H1 (cell line): ENCODE measurements at regions not wholly inside any gene's neighbourhood (a gene's known extent, or its start where the extent isn't known, plus 50 kb on each side); places are given as distances from the start of the nearest gene placed in this dataset.

ENCODE experiments used
- CTCF ChIA-PET: fragments of 300-600 bp; sonication (Branson Sonifier 250); formaldehyde crosslinking; loops from one replicate; lab custom pipeline; 2021; ENCODE audit not compliant: partially characterized antibody; lab: Charles Lee
- POLR2A ChIA-PET: fragments of 300-600 bp; sonication (Branson Sonifier 250); formaldehyde crosslinking; loops from one replicate; lab custom pipeline; 2021; ENCODE audit warnings: inconsistent platforms; ENCODE audit not compliant: partially characterized antibody; lab: Charles Lee
- DNase-seq, 2 experiments: peaks; one replicate each; pipeline versions ENCODE4 v3.0.0 to v3.0.0-alpha.2; 2010 to 2022; ENCODE audit warnings: low spot score in 2 of 2, low read depth in 1 of 2, mixed read lengths in 1 of 2
- FAIRE-seq: peaks from 2 replicates; lab custom pipeline; 2011; peaks lifted over from hg19 to GRCh38; lab: Jason Lieb, UNC
- H2AFZ ChIP-seq: 2 replicates; pipeline ENCODE4 v1.8.1; 2012; ENCODE audit warnings: low read length, inconsistent platforms
- H2AK5ac ChIP-seq: 2 replicates; pipeline ENCODE4 v1.6.1; 2013; ENCODE audit warnings: low read depth, low read length
- H2BK120ac ChIP-seq: replicated peaks from 2 replicates; pipeline ENCODE3; 2013; ENCODE audit warnings: low read depth, low read length, inconsistent platforms
- H2BK12ac ChIP-seq: 2 replicates; pipeline ENCODE4 v1.6.1; 2013; ENCODE audit warnings: low read depth, low read length
- H2BK15ac ChIP-seq: 2 replicates; pipeline ENCODE4 v1.6.1; 2013; ENCODE audit warnings: low read length
- H2BK20ac ChIP-seq: 2 replicates; pipeline ENCODE4 v1.6.1; 2013; ENCODE audit warnings: low read length
- H2BK5ac ChIP-seq: 2 replicates; pipeline ENCODE4 v1.6.1; 2013; ENCODE audit warnings: low read depth, low read length
- H3K14ac ChIP-seq: 2 replicates; pipeline ENCODE4 v1.6.1; 2013; ENCODE audit warnings: inconsistent platforms; ENCODE audit not compliant: insufficient read length
- H3K18ac ChIP-seq: 2 replicates; pipeline ENCODE4 v1.6.1; 2013; ENCODE audit warnings: low read length; ENCODE audit errors: extremely low read depth
- H3K23ac ChIP-seq: 2 replicates; pipeline ENCODE4 v1.6.1; 2013; ENCODE audit warnings: inconsistent platforms; ENCODE audit not compliant: insufficient read length
- H3K23me2 ChIP-seq: 2 replicates; pipeline ENCODE4 v1.6.1; 2013; ENCODE audit warnings: low read depth, low read length
- H3K27ac ChIP-seq: 2 replicates; pipeline ENCODE4 v1.6.1; 2011; ENCODE audit warnings: low read depth, low read length, inconsistent platforms
- H3K27me3 ChIP-seq, 4 experiments: replicated peaks in 1 of 4; 1 replicate in 1 of 4; 2 replicates in 3 of 4; pipeline versions ENCODE4 v1.6.1 to v1.8.1; 2011 to 2013; ENCODE audit warnings: low read length in 3 of 4, mild to moderate bottlenecking in 3 of 4, inconsistent platforms in 2 of 4, mixed read lengths in 2 of 4, moderate library complexity in 1 of 4; ENCODE audit not compliant: control insufficient read depth in 3 of 4, insufficient read depth in 3 of 4; ENCODE audit errors: extremely low read depth in 1 of 4
- H3K36me3 ChIP-seq, 4 experiments: 2 replicates each; pipeline versions ENCODE4 v1.6.1 to v1.8.1; 2011 to 2013; ENCODE audit warnings: mild to moderate bottlenecking in 4 of 4, low read length in 3 of 4, moderate library complexity in 2 of 4, control low read depth in 1 of 4, inconsistent platforms in 1 of 4; ENCODE audit not compliant: insufficient read depth in 4 of 4, control insufficient read depth in 2 of 4
- H3K4ac ChIP-seq: replicated peaks from 2 replicates; pipeline ENCODE3; 2013; ENCODE audit warnings: low read length, low read depth, mixed read lengths, inconsistent platforms; ENCODE audit not compliant: insufficient read length
- H3K4me1 ChIP-seq, 4 experiments: replicated peaks in 1 of 4; 1 replicate in 1 of 4; 2 replicates in 3 of 4; pipeline versions ENCODE4 v1.6.1 to v1.8.1; 2011 to 2013; ENCODE audit warnings: low read length in 3 of 4, inconsistent platforms in 2 of 4, mixed read lengths in 1 of 4; ENCODE audit not compliant: insufficient read depth in 4 of 4, control insufficient read depth in 3 of 4
- H3K4me2 ChIP-seq, 2 experiments: 2 replicates each; pipeline versions ENCODE4 v1.6.1 to v1.8.1; 2011 to 2013; ENCODE audit warnings: low read depth in 2 of 2, low read length in 2 of 2, control low read depth in 1 of 2, inconsistent platforms in 1 of 2, mild to moderate bottlenecking in 1 of 2; ENCODE audit not compliant: insufficient read depth in 1 of 2
- H3K4me3 ChIP-seq, 4 experiments: fragments of 200-600, 300-600 bp in 1 of 4; sonication (generic), shearing (Covaris generic), sonication (Bioruptor Twin) in 1 of 4; 2 replicates each; pipeline versions ENCODE4 v1.5.1 to v1.8.1; 2011 to 2016; ENCODE audit warnings: low read length in 4 of 4, low read depth in 3 of 4, control low read depth in 2 of 4, inconsistent platforms in 2 of 4, mild to moderate bottlenecking in 2 of 4, mixed read lengths in 1 of 4, moderate library complexity in 1 of 4; ENCODE audit not compliant: insufficient read depth in 2 of 4; ENCODE audit errors: extremely low read depth in 1 of 4
- H3K56ac ChIP-seq: replicated peaks from 2 replicates; pipeline ENCODE3; 2013; ENCODE audit warnings: low read depth, mild to moderate bottlenecking, mixed read lengths, low read length, inconsistent platforms; ENCODE audit not compliant: insufficient read length
- H3K79me1 ChIP-seq: 2 replicates; pipeline ENCODE4 v1.6.1; 2013; ENCODE audit warnings: low read depth, low read length, control low read depth
- H3K79me2 ChIP-seq, 2 experiments: 2 replicates each; pipeline versions ENCODE4 v1.6.1 to v1.8.1; 2012 to 2013; ENCODE audit warnings: low read length in 2 of 2, mild to moderate bottlenecking in 2 of 2, inconsistent platforms in 1 of 2; ENCODE audit not compliant: insufficient read depth in 2 of 2, control insufficient read depth in 1 of 2
- H3K9ac ChIP-seq, 4 experiments: replicated peaks in 1 of 4; 1 replicate in 1 of 4; 2 replicates in 3 of 4; pipeline versions ENCODE4 v1.6.1 to v1.8.1; 2011 to 2013; ENCODE audit warnings: low read depth in 3 of 4, low read length in 3 of 4, control low read depth in 2 of 4, mild to moderate bottlenecking in 2 of 4, moderate library complexity in 2 of 4, inconsistent platforms in 1 of 4; ENCODE audit errors: extremely low read depth in 1 of 4
- H3K9me3 ChIP-seq, 2 experiments: 2 replicates each; pipeline versions ENCODE4 v1.6.1 to v1.8.1; 2012 to 2013; ENCODE audit warnings: mild to moderate bottlenecking in 2 of 2, moderate library complexity in 2 of 2, control low read depth in 1 of 2, inconsistent platforms in 1 of 2, low read depth in 1 of 2, low read length in 1 of 2, mixed read lengths in 1 of 2; ENCODE audit not compliant: insufficient read depth in 2 of 2
- H4K20me1 ChIP-seq, 2 experiments: replicated peaks in 1 of 2; 2 replicates each; pipeline versions ENCODE3 to v1.8.1; 2011 to 2013; ENCODE audit warnings: inconsistent platforms in 2 of 2, low read length in 2 of 2, mild to moderate bottlenecking in 1 of 2; ENCODE audit not compliant: insufficient read depth in 2 of 2, control insufficient read depth in 1 of 2
- H4K5ac ChIP-seq: 2 replicates; pipeline ENCODE4 v1.6.1; 2013; ENCODE audit warnings: low read length, low read depth, mixed read lengths, inconsistent platforms; ENCODE audit not compliant: insufficient read length
- H4K8ac ChIP-seq: 2 replicates; pipeline ENCODE4 v1.8.0; 2013; ENCODE audit warnings: mild to moderate bottlenecking, moderate library complexity, low read length, inconsistent platforms; ENCODE audit not compliant: insufficient read depth; ENCODE audit errors: extremely low read depth
- H4K91ac ChIP-seq: replicated peaks from 2 replicates; pipeline ENCODE3; 2013; ENCODE audit warnings: low read length, mixed read lengths, inconsistent platforms; ENCODE audit not compliant: insufficient read length
- CTBP2 ChIP-seq: IDR thresholded peaks from 2 replicates; pipeline ENCODE4 v1.7.0; 2011; ENCODE audit warnings: borderline replicate concordance, mild to moderate bottlenecking, moderate library complexity, mixed read lengths, low read length; ENCODE audit not compliant: insufficient read depth, insufficient read length
- E2F6 ChIP-seq: IDR thresholded peaks from 2 replicates; pipeline ENCODE4 v1.6.1; 2012; ENCODE audit warnings: inconsistent platforms
- EZH2 ChIP-seq: fragments of 200-600 bp; sonication (generic); IDR thresholded peaks from 2 replicates; pipeline ENCODE4 v1.7.1; 2012; ENCODE audit warnings: low read depth, mild to moderate bottlenecking, moderate library complexity, low read length, inconsistent platforms; ENCODE audit not compliant: severe bottlenecking
- PHF8 ChIP-seq: fragments of 200-600 bp; sonication (generic); conservative IDR thresholded peaks from 2 replicates; pipeline ENCODE4 v1.7.1; 2012; ENCODE audit warnings: low read depth, mild to moderate bottlenecking, inconsistent platforms, low read length, moderate library complexity
- RBBP5 ChIP-seq: IDR thresholded peaks from 2 replicates; pipeline ENCODE4 v1.7.1; 2012; ENCODE audit warnings: low read depth, mild to moderate bottlenecking, inconsistent platforms, low read length, moderate library complexity, borderline replicate concordance
- RFX5 ChIP-seq: IDR thresholded peaks from 2 replicates; pipeline ENCODE4 v1.6.1; 2011; ENCODE audit warnings: low read depth, low read length, improper control_type of control experiment, borderline replicate concordance
- SIRT6 ChIP-seq: IDR thresholded peaks from one replicate; pipeline ENCODE4 v1.7.1; 2012; ENCODE audit warnings: low read length, inconsistent platforms
- TCF12 ChIP-seq: IDR thresholded peaks from 2 replicates; pipeline ENCODE4 v1.6.1; 2011; ENCODE audit warnings: low read depth, mild to moderate bottlenecking, low read length
- WGBS, 2 experiments: shearing (Covaris generic) in 1 of 2; methylation state at CpG; one replicate each; pipeline versions ENCODE4 v1.1.6 to v1.1.7; 2013 to 2015; ENCODE audit warnings: low lambda C conversion rate in 2 of 2, mixed read lengths in 2 of 2, inconsistent platforms in 1 of 2, low coverage in 1 of 2, missing lambda C conversion rate in 1 of 2; ENCODE audit not compliant: insufficient replicate concordance in 2 of 2, insufficient coverage in 1 of 2, insufficient read length in 1 of 2; ENCODE audit errors: extremely low coverage in 1 of 2, missing lambda C conversion rate in 1 of 2; 5-methylcytosine and 5-hydroxymethylcytosine counted together

GRCh38 chr1:195577748-195578147, 1030.5 kb downstream of the KCNT2 start:
- no peak overlapping the region for H3K4me2 ChIP-seq
- no peaks in the 10 kb centered on the region for H3K27me3 ChIP-seq
- no peak overlapping the region for H3K27ac ChIP-seq
- H3K4ac ChIP-seq: no peak overlapping the region
- TF ChIP-seq RBBP5 (no peak), EZH2 (no peak), SIRT6 (no peak), RFX5 (no peak), E2F6 (no peak), TCF12 (no peak), PHF8 (no peak), CTBP2 (no peak)
- no peak overlapping the region for H3K14ac ChIP-seq
- ChIA-PET CTCF (no interaction called here), POLR2A (no interaction called here)
- no peak overlapping the region for H2BK15ac ChIP-seq
- no peaks in the 10 kb centered on the region for H4K20me1 ChIP-seq
- H2AFZ ChIP-seq: no peak overlapping the region; the same call in 1 of the 2 replicates
- H2BK120ac ChIP-seq: no peak overlapping the region
- H2BK5ac ChIP-seq: no peak overlapping the region
- no peak for FAIRE-seq
- no peak overlapping the region for H3K23ac ChIP-seq
- no peaks in the 10 kb centered on the region for H3K4me1 ChIP-seq
- no peak overlapping the region for H2AK5ac ChIP-seq
- no peak for DNase-seq
- no peak overlapping the region for H4K8ac ChIP-seq
- no peaks in the 10 kb centered on the region for H3K36me3 ChIP-seq
- no peak overlapping the region for H3K4me3 ChIP-seq
- H3K79me1 ChIP-seq: no peaks in the 10 kb centered on the region
- H4K5ac ChIP-seq: no peak overlapping the region
- no peak overlapping the region for H2BK20ac ChIP-seq
- H3K9ac ChIP-seq: no peak overlapping the region
- H3K9me3 ChIP-seq: no peaks in the 10 kb centered on the region
- no peak overlapping the region for H3K56ac ChIP-seq
- H2BK12ac ChIP-seq: no peak overlapping the region
- no peak overlapping the region for H3K18ac ChIP-seq
- no peaks in the 10 kb centered on the region for H3K23me2 ChIP-seq
- no peak overlapping the region for H4K91ac ChIP-seq
- no peaks in the 10 kb centered on the region for H3K79me2 ChIP-seq
- 92% methylated on average over 2 of the region's 2 CpGs; no CpG with 5 or more reads in 1 of the 2 experiments for WGBS, 2 experiments
